Transverse colon (tissue), 4 donors: ENCODE measurements at regions not wholly inside any gene's neighbourhood (a gene's known extent, or its start where the extent isn't known, plus 50 kb on each side); places are given as distances from the start of the nearest gene placed in this dataset.

Source experiments
- DNase-seq: peaks from one replicate; pipeline ENCODE4 v3.0.0-alpha.2; 2019
- H3K27ac ChIP-seq, 4 donors: fragments of 200-600 bp; sonication (generic); 2 replicates each; pipeline ENCODE4 v1.5.1; 2016 to 2018; ENCODE audit warnings: inconsistent platforms in 4 of 4
- H3K27me3 ChIP-seq: fragments of 200-600 bp; sonication (generic); 2 replicates; pipeline ENCODE4 v1.5.1; 2017; ENCODE audit warnings: inconsistent platforms
- H3K36me3 ChIP-seq, 4 donors: fragments of 200-600 bp; sonication (generic); 2 replicates each; pipeline ENCODE4 v1.5.1; 2017 to 2019; ENCODE audit warnings: inconsistent platforms in 4 of 4
- H3K4me1 ChIP-seq, 4 donors: fragments of 200-600 bp; sonication (generic); 2 replicates each; pipeline ENCODE4 v1.5.1; 2017 to 2020; ENCODE audit warnings: inconsistent platforms in 4 of 4
- H3K4me3 ChIP-seq, 4 donors: fragments of 200-600 bp; sonication (generic); 1 replicate in 1 of 4; 2 replicates in 3 of 4; pipeline versions ENCODE4 v1.5.1 to v1.6.1; 2017 to 2019; ENCODE audit warnings: inconsistent platforms in 4 of 4
- H3K9me3 ChIP-seq, 2 donors: fragments of 200-600 bp; sonication (generic); 2 replicates each; pipeline ENCODE4 v1.5.1; 2017 to 2019; ENCODE audit warnings: inconsistent platforms in 2 of 2
- CTCF ChIP-seq, 5 experiments: fragments of 200-600 bp in 3 of 5; fragments of 450-650 bp in 2 of 5; sonication (generic) in 3 of 5; IDR thresholded peaks; 1 replicate in 2 of 5; 2 replicates in 3 of 5; pipeline ENCODE4 v1.5.1; 2016 to 2017; ENCODE audit warnings: antibody characterized with exemption in 5 of 5, inconsistent platforms in 3 of 5, mild to moderate bottlenecking in 2 of 5, moderate library complexity in 1 of 5
- EP300 ChIP-seq: sonication (generic); formaldehyde crosslinking; IDR thresholded peaks from one replicate; pipeline ENCODE4 v1.6.1; 2017; ENCODE audit warnings: antibody characterized with exemption, low read depth
- POLR2A ChIP-seq: fragments of 450-650 bp; IDR thresholded peaks from one replicate; pipeline ENCODE4 v1.6.1; 2016; ENCODE audit warnings: antibody characterized with exemption, mild to moderate bottlenecking, moderate library complexity
- POLR2AphosphoS5 ChIP-seq, 3 donors: sonication (generic); formaldehyde crosslinking; IDR thresholded peaks; one replicate each; pipeline ENCODE4 v1.6.1; 2016; ENCODE audit warnings: antibody characterized with exemption in 3 of 3
- WGBS, 2 donors: methylation state at CpG; one replicate each; pipeline ENCODE4 v1.1.5; 2018; ENCODE audit warnings: low coverage in 1 of 2; 5-methylcytosine and 5-hydroxymethylcytosine counted together
- in situ Hi-C, 4 donors: fragments of 200-750 bp; cut with MboI; loops; one replicate each; pipeline versions ENCODE4 v1.15.0 to v1.15.1; 2017; ENCODE audit warnings: low sequenced_read_pairs in 3 of 4, low pct_ligation_motif_present in 1 of 4, low pct_unique_long_range_greater_than_20kb in 1 of 4
- intact Hi-C: fragments of 100-400 bp; cut with DNase I; formaldehyde crosslinking; loops from one replicate; pipeline ENCODE4 v1.15.1; 2023; ENCODE audit warnings: low total_unique reads

- no peak for TF ChIP-seq POLR2AphosphoS5 (IDR thresholded peaks at IDR 0.05)
- TF ChIP-seq CTCF (IDR thresholded peaks at IDR 0.05) = no peak
- no peak for TF ChIP-seq POLR2A
- TF ChIP-seq EP300 = no peak
- H3K4me3 ChIP-seq = no peak overlapping the region
- WGBS, 2 donors = 86 to 100% methylated on average over 1 to 2 of the region's 2 CpGs
Measured at GRCh38 chr3:101992863-101993262, 143.5 kb downstream of the NFKBIZ start.

DNA sequence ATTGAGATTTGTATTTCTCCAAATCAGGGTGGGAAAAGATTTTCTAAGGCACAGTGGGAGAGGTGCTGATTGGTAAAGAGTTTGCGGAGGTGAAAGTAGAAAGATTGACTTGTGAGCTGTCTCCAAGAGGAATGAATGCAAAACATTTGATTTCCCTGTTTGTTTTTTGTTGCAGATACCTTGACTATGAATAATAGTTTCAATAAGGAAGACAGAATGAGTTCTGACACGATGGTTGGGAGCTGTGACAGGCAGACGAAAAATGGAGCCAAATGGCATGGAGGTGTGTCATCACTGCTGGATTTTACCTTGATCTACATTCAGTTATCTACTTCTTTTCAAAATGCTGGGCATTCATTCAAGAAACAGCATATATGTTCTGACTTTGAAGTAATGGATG lies 145.1 kb downstream of the NFKBIZ start:
- DNase-seq = no peak
- Histone ChIP-seq H3K4me3 (no peak overlapping the region), H3K27ac (no peak overlapping the region), H3K9me3 (no peaks in the 10 kb centered on the region), H3K27me3 (no peaks in the 10 kb centered on the region), H3K4me1 (peaks cover 0 to 17% (median 3%) of the 10 kb centered on the region in 4 donors), H3K36me3 (no peaks in the 10 kb centered on the region)
- TF ChIP-seq POLR2A (no peak), POLR2AphosphoS5 (IDR thresholded peaks at IDR 0.05) (no peak), EP300 (no peak), CTCF (IDR thresholded peaks at IDR 0.05) (no peak)
- intact Hi-C loops = no loop called here
- 86 to 89% methylated on average over 3 of the region's 3 CpGs for WGBS, 2 donors
- in situ Hi-C loops = no loop called here

More at GRCh38 chr3:101992863-101993262, 143.5 kb downstream of the NFKBIZ start:
- intact Hi-C loops (no loop called here), in situ Hi-C loops (no loop called here)
- Histone ChIP-seq H3K9me3 (no peaks in the 10 kb centered on the region), H3K27me3 (no peaks in the 10 kb centered on the region), H3K36me3 (no peaks in the 10 kb centered on the region), H3K4me1 (peaks cover 0 to 8% (median 0%) of the 10 kb centered on the region in 4 donors), H3K27ac (no peak overlapping the region)
- no peak for DNase-seq

- Histone ChIP-seq H3K9me3 (no peaks in the 10 kb centered on the region), H3K36me3 (no peaks in the 10 kb centered on the region), H3K27ac (no peak overlapping the region), H3K4me3 (no peak overlapping the region), H3K27me3 (no peaks in the 10 kb centered on the region), H3K4me1 (peaks cover 0 to 17% (median 3%) of the 10 kb centered on the region in 4 donors)
- TF ChIP-seq EP300 (no peak), POLR2A (no peak), CTCF (IDR thresholded peaks at IDR 0.05) (no peak)
- intact Hi-C loops (no loop called here), in situ Hi-C loops (no loop called here)
- 51 to 67% methylated on average over 4 of the region's 4 CpGs for WGBS, 2 donors
- DNase-seq = no peak
Measured at GRCh38 chr3:101995371-101996046, 146.2 kb downstream of the NFKBIZ start.

DNA sequence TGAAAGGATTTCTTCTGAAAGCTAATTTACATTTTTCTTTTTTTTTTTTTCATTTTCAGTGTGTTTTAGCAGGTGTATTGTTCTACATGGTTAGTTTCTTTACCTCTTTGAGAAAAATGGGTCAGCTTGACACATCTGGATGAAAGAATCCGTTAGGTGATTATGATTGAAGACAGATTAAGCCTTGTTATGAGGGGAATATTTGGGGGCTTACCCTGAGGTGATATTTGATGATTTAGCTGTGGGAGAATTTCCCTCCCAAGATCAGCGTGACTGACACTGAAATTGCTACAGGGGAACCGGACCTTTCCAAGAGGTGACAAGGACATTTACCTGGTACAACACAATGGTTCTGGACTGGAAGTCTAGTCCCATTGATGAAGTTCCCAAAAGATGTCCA lies 147.5 kb downstream of the NFKBIZ start:
- no peaks in the 10 kb centered on the region for H3K27me3 ChIP-seq
- in situ Hi-C loops = no loop called here
- intact Hi-C loops = no loop called here
- no peak for DNase-seq
- no peaks in the 10 kb centered on the region for H3K9me3 ChIP-seq
- H3K36me3 ChIP-seq = no peaks in the 10 kb centered on the region
- WGBS, 2 donors = 81 to 96% methylated on average over 2 to 3 of the region's 3 CpGs
- H3K4me3 ChIP-seq = no peak overlapping the region
- H3K27ac ChIP-seq = no peak overlapping the region
- TF ChIP-seq POLR2AphosphoS5 (IDR thresholded peaks at IDR 0.05) = no peak
- no peak for TF ChIP-seq POLR2A
- peaks cover 0 to 17% (median 3%) of the 10 kb centered on the region in 4 donors for H3K4me1 ChIP-seq
